ENCODE measurements at regions not wholly inside any gene's neighbourhood (a gene's known extent, or its start where the extent isn't known, plus 50 kb on each side); places are given as distances from the start of the nearest gene placed in this dataset.

GRCh38 chr2:173855661-173856060 lies 109.5 kb downstream of the SP3 start:
- Mint-ChIP-seq H3K36me3 (ENCODE audit: insufficient read depth) (no peaks in the 10 kb centered on the region), H3K9me3 (no peaks in the 10 kb centered on the region), H3K4me3 (no peak overlapping the region), H3K27me3 (ENCODE audit: low read depth) (peaks cover 2% of the 10 kb centered on the region), H3K4me1 (ENCODE audit: low read depth) (no peaks in the 10 kb centered on the region)
- DNase-seq (no peak), ATAC-seq (no peak)
